H1 (cell line): ENCODE measurements at regions not wholly inside any gene's neighbourhood (a gene's known extent, or its start where the extent isn't known, plus 50 kb on each side); places are given as distances from the start of the nearest gene placed in this dataset.

Experiments used
- BACH1 ChIP-seq: IDR thresholded peaks from 2 replicates; pipeline ENCODE4 v1.6.1; 2012; ENCODE audit warnings: low read length, improper control_type of control experiment
- BRCA1 ChIP-seq: IDR thresholded peaks from 2 replicates; pipeline ENCODE4 v1.6.1; 2012; ENCODE audit warnings: low read depth, low read length, improper control_type of control experiment
- CBX5 ChIP-seq: fragments of 300-800, 300-1000 bp; sonication (generic); IDR thresholded peaks from 2 replicates; pipeline ENCODE4 v1.7.1; 2016; ENCODE audit warnings: antibody characterized with exemption, low read length, low read depth
- CHD1 ChIP-seq: IDR thresholded peaks from 2 replicates; pipeline ENCODE4 v1.6.1; 2012; ENCODE audit warnings: low read depth, low read length, improper control_type of control experiment
- CHD7 ChIP-seq: fragments of 300-600 bp; sonication (generic); IDR thresholded peaks from 2 replicates; pipeline ENCODE4 v1.7.1; 2012; ENCODE audit warnings: low read length, moderate library complexity, mild to moderate bottlenecking, inconsistent platforms; ENCODE audit not compliant: insufficient replicate concordance
- SIN3A ChIP-seq, 2 experiments: IDR thresholded peaks in 1 of 2; conservative IDR thresholded peaks in 1 of 2; 2 replicates each; pipeline ENCODE4 v1.6.1; 2011 to 2012; ENCODE audit warnings: low read length in 2 of 2, improper control_type of control experiment in 1 of 2, low read depth in 1 of 2, mild to moderate bottlenecking in 1 of 2
- YY1 ChIP-seq: IDR thresholded peaks from 2 replicates; pipeline ENCODE4 v1.6.1; 2011; ENCODE audit warnings: low read depth, mild to moderate bottlenecking, low read length
- TF ChIP-seq, protein P1 (sequence below), 3 experiments: IDR thresholded peaks; 1 replicate in 2 of 3; 2 replicates in 1 of 3; pipeline versions ENCODE4 v1.5.1 to v1.6.1; 2011; ENCODE audit warnings: low read length in 3 of 3, mild to moderate bottlenecking in 3 of 3, inconsistent platforms in 2 of 3, low read depth in 1 of 3, moderate library complexity in 1 of 3; ENCODE audit not compliant: insufficient read depth in 1 of 3; ENCODE audit errors: control extremely low read depth in 1 of 3
- TF ChIP-seq, protein P2 (sequence below): IDR thresholded peaks from 2 replicates; pipeline ENCODE4 v1.6.1; 2012; ENCODE audit warnings: inconsistent platforms

DNA sequence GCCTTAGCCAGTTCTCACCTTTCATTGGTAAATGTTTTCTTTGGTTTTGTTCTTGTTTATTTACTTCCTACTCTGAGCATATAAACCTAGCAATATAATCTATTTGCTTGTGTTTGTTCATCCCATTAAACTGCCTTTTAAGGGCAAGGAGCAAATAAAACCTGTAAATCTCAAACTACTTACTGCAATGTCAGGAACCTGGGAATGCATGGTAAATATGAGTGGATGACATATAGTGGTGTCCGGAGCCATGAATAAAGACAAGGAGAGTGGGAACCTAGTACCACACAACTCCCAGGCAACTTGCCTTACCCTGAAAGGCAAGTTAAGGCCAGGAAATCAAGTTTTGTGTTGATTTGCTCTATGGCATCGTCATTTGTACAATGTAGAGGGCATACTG is 1133.7 kb upstream of the NCAM2 start (continued):
- TF ChIP-seq CHD7 = no peak
- TF ChIP-seq YY1 = no peak
- no peak for TF ChIP-seq BRCA1
- TF ChIP-seq CBX5 = no peak
- TF ChIP-seq, protein P1, sequence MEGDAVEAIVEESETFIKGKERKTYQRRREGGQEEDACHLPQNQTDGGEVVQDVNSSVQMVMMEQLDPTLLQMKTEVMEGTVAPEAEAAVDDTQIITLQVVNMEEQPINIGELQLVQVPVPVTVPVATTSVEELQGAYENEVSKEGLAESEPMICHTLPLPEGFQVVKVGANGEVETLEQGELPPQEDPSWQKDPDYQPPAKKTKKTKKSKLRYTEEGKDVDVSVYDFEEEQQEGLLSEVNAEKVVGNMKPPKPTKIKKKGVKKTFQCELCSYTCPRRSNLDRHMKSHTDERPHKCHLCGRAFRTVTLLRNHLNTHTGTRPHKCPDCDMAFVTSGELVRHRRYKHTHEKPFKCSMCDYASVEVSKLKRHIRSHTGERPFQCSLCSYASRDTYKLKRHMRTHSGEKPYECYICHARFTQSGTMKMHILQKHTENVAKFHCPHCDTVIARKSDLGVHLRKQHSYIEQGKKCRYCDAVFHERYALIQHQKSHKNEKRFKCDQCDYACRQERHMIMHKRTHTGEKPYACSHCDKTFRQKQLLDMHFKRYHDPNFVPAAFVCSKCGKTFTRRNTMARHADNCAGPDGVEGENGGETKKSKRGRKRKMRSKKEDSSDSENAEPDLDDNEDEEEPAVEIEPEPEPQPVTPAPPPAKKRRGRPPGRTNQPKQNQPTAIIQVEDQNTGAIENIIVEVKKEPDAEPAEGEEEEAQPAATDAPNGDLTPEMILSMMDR (IDR thresholded peaks at IDR 0.05; ENCODE audit: control extremely low read depth in 1 of 3, insufficient read depth in 1 of 3, low read depth in 1 of 3, low read length in 3 of 3) = no peak
- TF ChIP-seq, protein P2, sequence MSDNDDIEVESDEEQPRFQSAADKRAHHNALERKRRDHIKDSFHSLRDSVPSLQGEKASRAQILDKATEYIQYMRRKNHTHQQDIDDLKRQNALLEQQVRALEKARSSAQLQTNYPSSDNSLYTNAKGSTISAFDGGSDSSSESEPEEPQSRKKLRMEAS = no peak
- no peak for TF ChIP-seq BACH1
- no peak for TF ChIP-seq CHD1
- TF ChIP-seq SIN3A (conservative IDR thresholded peaks at IDR 0.05 in 1 of 2, IDR thresholded peaks at IDR 0.05 in 1 of 2; ENCODE audit: low read depth in 1 of 2, low read length in 2 of 2) = no peak
